Right lobe of liver (tissue), 4 donors: ENCODE measurements at regions not wholly inside any gene's neighbourhood (a gene's known extent, or its start where the extent isn't known, plus 50 kb on each side); places are given as distances from the start of the nearest gene placed in this dataset.

Experiments used
- POLR2A ChIP-seq: fragments of 450-650 bp; IDR thresholded peaks from one replicate; pipeline ENCODE4 v1.6.1; 2017; ENCODE audit warnings: antibody characterized with exemption, mild to moderate bottlenecking
- TF ChIP-seq, protein P1 (sequence below), 4 donors: fragments of 200-600 bp in 3 of 4; fragments of 450-650 bp in 1 of 4; IDR thresholded peaks; one replicate each; pipeline versions ENCODE4 v1.5.1 to v1.8.0; 2016 to 2022; ENCODE audit warnings: antibody characterized with exemption in 4 of 4, mild to moderate bottlenecking in 2 of 4
- donor health status: DM: no; HTN: no; CAD: no.
- donor health status: DM: no; HTN: no; CAD: no.
- donor health status: DM: no; HTN: yes; CAD: no.

DNA sequence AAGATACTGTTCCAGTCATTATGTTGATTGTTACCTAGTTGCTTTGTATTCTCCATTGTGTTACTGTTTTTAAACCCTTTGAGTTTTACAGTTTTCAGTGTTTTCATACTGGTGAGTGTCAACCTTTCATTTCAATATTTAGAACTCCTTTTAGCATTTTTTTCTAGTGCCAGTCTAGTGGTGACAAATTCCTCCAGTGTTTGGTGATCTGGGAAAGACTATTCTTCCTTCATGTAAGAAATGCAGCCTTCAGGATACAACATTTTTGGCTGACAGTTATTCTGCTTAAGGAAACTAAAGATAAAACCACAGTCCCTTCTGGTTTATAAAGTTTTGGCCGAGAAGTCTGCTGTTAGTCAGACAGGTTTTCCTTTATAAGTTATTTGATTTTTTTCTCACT lies 143.8 kb downstream of the ETAA1 start:
- TF ChIP-seq, protein P1, sequence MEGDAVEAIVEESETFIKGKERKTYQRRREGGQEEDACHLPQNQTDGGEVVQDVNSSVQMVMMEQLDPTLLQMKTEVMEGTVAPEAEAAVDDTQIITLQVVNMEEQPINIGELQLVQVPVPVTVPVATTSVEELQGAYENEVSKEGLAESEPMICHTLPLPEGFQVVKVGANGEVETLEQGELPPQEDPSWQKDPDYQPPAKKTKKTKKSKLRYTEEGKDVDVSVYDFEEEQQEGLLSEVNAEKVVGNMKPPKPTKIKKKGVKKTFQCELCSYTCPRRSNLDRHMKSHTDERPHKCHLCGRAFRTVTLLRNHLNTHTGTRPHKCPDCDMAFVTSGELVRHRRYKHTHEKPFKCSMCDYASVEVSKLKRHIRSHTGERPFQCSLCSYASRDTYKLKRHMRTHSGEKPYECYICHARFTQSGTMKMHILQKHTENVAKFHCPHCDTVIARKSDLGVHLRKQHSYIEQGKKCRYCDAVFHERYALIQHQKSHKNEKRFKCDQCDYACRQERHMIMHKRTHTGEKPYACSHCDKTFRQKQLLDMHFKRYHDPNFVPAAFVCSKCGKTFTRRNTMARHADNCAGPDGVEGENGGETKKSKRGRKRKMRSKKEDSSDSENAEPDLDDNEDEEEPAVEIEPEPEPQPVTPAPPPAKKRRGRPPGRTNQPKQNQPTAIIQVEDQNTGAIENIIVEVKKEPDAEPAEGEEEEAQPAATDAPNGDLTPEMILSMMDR (IDR thresholded peaks at IDR 0.05): no peak
- TF ChIP-seq POLR2A: no peak
